HL-60 (cell line): ENCODE measurements at regions not wholly inside any gene's neighbourhood (a gene's known extent, or its start where the extent isn't known, plus 50 kb on each side); places are given as distances from the start of the nearest gene placed in this dataset.

ENCODE experiments used
- DNase-seq, 2 experiments: peaks; one replicate each; pipeline ENCODE4 v3.0.0-alpha.2; 2010 to 2020; ENCODE audit warnings: low read depth in 1 of 2, low spot score in 1 of 2
- H3K27ac ChIP-seq: fragments of 250-450 bp; sonication (Bioruptor Pico); replicated peaks from 2 replicates; pipeline ENCODE4 v1.5.1; 2020; ENCODE audit warnings: mild to moderate bottlenecking, moderate library complexity
- H3K27me3 ChIP-seq: fragments of 250-450 bp; sonication (Bioruptor Pico); 2 replicates; pipeline ENCODE4 v1.5.1; 2021; ENCODE audit warnings: mild to moderate bottlenecking, moderate library complexity; ENCODE audit not compliant: insufficient read depth, poor library complexity, severe bottlenecking
- H3K4me3 ChIP-seq: replicated peaks from 2 replicates; pipeline ENCODE4 v1.5.1; 2011; ENCODE audit warnings: mild to moderate bottlenecking, control low read depth, low read length; ENCODE audit not compliant: insufficient read depth
- GABPA ChIP-seq: IDR thresholded peaks from 2 replicates; pipeline ENCODE4 v1.6.1; 2012; ENCODE audit warnings: low read depth
- POLR2AphosphoS5 ChIP-seq: IDR thresholded peaks from 2 replicates; pipeline ENCODE4 v1.6.1; 2012; ENCODE audit warnings: low read depth
- SPI1 ChIP-seq: IDR thresholded peaks from 2 replicates; pipeline ENCODE4 v1.6.1; 2012; ENCODE audit warnings: low read depth, mild to moderate bottlenecking, borderline replicate concordance
- TF ChIP-seq, protein P1 (sequence below): IDR thresholded peaks from 2 replicates; pipeline ENCODE4 v1.6.1; 2012; ENCODE audit warnings: low read depth; ENCODE audit not compliant: insufficient replicate concordance
- TF ChIP-seq, protein P2 (sequence below): IDR thresholded peaks from one replicate; pipeline ENCODE4 v1.5.1; 2011; ENCODE audit warnings: low read length, control low read depth, inconsistent platforms; ENCODE audit not compliant: insufficient read depth

DNA sequence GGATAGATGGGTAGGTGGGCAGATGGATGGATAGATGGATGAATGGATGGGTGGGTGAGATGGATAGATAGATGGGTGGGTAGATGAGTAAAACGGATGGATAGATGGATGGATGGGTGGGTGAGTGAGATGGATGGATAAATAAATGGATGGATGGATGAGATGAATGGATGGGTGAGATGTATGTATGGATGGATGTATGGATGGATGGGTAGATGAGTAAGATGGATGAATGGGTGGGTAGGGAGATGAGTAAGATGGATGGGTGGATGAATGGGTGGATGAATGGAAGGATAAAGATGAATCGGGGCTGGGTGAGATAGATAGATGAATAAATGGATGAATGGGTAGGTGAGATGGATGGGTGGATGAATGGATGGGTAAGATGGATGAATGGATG, 210.1 kb downstream of the TFAP2C start:
- no peak for DNase-seq
- no peak overlapping the region for H3K4me3 ChIP-seq
- peaks cover 2% of the 10 kb centered on the region for H3K27me3 ChIP-seq
- H3K27ac ChIP-seq = no peak overlapping the region
- TF ChIP-seq, protein P1, sequence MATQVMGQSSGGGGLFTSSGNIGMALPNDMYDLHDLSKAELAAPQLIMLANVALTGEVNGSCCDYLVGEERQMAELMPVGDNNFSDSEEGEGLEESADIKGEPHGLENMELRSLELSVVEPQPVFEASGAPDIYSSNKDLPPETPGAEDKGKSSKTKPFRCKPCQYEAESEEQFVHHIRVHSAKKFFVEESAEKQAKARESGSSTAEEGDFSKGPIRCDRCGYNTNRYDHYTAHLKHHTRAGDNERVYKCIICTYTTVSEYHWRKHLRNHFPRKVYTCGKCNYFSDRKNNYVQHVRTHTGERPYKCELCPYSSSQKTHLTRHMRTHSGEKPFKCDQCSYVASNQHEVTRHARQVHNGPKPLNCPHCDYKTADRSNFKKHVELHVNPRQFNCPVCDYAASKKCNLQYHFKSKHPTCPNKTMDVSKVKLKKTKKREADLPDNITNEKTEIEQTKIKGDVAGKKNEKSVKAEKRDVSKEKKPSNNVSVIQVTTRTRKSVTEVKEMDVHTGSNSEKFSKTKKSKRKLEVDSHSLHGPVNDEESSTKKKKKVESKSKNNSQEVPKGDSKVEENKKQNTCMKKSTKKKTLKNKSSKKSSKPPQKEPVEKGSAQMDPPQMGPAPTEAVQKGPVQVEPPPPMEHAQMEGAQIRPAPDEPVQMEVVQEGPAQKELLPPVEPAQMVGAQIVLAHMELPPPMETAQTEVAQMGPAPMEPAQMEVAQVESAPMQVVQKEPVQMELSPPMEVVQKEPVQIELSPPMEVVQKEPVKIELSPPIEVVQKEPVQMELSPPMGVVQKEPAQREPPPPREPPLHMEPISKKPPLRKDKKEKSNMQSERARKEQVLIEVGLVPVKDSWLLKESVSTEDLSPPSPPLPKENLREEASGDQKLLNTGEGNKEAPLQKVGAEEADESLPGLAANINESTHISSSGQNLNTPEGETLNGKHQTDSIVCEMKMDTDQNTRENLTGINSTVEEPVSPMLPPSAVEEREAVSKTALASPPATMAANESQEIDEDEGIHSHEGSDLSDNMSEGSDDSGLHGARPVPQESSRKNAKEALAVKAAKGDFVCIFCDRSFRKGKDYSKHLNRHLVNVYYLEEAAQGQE = no peak
- TF ChIP-seq, protein P2, sequence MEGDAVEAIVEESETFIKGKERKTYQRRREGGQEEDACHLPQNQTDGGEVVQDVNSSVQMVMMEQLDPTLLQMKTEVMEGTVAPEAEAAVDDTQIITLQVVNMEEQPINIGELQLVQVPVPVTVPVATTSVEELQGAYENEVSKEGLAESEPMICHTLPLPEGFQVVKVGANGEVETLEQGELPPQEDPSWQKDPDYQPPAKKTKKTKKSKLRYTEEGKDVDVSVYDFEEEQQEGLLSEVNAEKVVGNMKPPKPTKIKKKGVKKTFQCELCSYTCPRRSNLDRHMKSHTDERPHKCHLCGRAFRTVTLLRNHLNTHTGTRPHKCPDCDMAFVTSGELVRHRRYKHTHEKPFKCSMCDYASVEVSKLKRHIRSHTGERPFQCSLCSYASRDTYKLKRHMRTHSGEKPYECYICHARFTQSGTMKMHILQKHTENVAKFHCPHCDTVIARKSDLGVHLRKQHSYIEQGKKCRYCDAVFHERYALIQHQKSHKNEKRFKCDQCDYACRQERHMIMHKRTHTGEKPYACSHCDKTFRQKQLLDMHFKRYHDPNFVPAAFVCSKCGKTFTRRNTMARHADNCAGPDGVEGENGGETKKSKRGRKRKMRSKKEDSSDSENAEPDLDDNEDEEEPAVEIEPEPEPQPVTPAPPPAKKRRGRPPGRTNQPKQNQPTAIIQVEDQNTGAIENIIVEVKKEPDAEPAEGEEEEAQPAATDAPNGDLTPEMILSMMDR = no peak
- no peak for TF ChIP-seq SPI1
- no peak for TF ChIP-seq POLR2AphosphoS5
- no peak for TF ChIP-seq GABPA

DNA sequence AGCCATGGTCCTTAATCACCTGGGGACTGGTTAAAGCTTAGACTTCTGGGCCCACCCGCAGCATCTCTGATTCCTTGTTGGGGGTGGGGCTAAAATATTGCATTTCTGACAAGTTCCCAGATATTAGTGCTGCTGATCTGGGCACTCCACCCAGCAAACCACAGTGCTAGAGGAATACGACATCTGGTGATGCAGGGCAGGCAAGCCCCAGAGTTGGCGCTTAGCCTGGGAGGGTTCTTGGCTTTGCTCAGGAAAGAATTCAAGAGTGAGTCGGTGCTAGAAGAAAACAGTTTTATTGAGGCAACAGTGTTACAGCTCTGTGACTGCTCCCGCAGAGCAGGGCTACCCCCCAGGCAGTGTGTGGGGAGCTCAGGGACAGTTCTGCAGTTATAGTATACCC, 210.7 kb downstream of the TFAP2C start:
- Histone ChIP-seq H3K27me3 (peaks cover 2% of the 10 kb centered on the region), H3K4me3 (no peak overlapping the region), H3K27ac (no peak overlapping the region)
- TF ChIP-seq POLR2AphosphoS5 = no peak
- DNase-seq = no peak

DNA sequence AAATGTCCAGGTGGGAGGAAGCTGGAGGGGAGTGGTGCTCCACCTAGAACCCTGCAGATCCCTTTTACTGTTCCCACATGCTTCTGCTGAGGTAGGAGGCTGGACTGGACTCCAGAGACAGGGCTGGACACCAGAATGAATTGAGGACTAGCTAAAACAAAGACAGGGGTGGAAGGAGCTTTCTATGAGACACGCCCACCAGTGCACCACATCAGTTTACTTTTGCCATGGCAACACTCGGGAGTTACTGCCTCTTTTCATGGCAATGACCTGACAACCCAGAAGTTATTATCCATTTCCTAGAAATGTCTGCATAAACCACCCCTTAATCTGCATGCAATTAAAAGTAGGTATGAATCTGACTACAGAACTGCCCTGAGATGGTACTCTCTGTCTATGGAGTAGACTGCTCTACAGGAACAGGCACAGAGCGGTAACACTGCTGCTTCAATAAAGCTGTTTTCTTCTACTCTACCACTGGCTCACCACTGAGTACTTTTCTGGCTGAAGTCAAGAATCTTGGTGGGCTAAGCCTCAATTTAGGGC, 211.7 kb downstream of the TFAP2C start:
- no peak for TF ChIP-seq GABPA
- TF ChIP-seq, protein P1 = no peak
- TF ChIP-seq, protein P2 = no peak
- TF ChIP-seq POLR2AphosphoS5 = no peak
- TF ChIP-seq SPI1 = no peak
- Histone ChIP-seq H3K27me3 (peaks cover 1% of the 10 kb centered on the region), H3K27ac (no peak overlapping the region), H3K4me3 (no peak overlapping the region)
- no peak for DNase-seq

DNA sequence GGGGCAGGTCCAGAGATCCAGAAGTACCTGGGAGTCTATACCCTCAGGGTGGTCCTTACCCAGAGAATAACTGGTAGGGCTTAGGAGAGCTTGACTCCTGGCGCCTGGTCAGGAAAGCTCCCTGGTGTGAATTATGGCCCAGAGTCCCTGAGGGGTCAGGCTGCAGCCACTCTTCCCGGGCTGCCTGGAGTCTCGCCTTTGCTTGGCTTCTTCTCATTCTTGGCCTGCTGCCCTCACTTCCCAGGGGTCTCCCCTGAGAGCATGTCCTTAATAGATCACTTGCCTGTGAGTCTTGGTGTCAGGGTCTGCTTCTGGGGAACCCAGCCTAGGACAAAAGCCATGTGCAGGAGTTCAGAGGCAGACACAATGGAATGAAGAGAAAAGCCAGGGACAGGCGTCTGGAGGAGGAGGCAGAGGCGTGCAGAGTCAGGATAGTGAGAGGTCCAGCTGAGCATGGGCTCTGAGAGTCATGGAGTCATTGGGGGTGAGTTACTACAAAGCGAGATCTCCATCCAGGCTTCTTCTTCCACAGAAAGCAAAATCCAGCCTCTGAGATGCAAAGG, 212.3 kb downstream of the TFAP2C start:
- Histone ChIP-seq H3K27me3 (no peaks in the 10 kb centered on the region), H3K27ac (no peak overlapping the region), H3K4me3 (no peak overlapping the region)
- no peak for TF ChIP-seq POLR2AphosphoS5
- TF ChIP-seq, protein P2 = no peak
- DNase-seq = no peak
